PC-9 (cell line): ENCODE measurements at regions not wholly inside any gene's neighbourhood (a gene's known extent, or its start where the extent isn't known, plus 50 kb on each side); places are given as distances from the start of the nearest gene placed in this dataset.

Experiments used
- BruUV-seq: library from RNA; stranded (reverse); fragments of 400-500 nt; replicated peaks from 2 replicates; lab custom pipeline; 2021; lab: Mats Ljungman, UMichigan
- CTCF ChIA-PET: fragments of 300-600 bp; sonication (Branson Sonifier 250); formaldehyde crosslinking; loops from one replicate; lab custom pipeline; 2022; ENCODE audit warnings: antibody characterized with exemption; lab: Charles Lee
- POLR2A ChIA-PET: fragments of 300-600 bp; sonication (Branson Sonifier 250); formaldehyde crosslinking; loops from one replicate; lab custom pipeline; 2022; ENCODE audit warnings: antibody characterized with exemption; ENCODE audit not compliant: unreplicated experiment; lab: Charles Lee
- DNase-seq, 2 experiments: peaks; one replicate each; pipeline versions ENCODE4 v3.0.0 to v3.0.0-alpha.2; 2015 to 2022; ENCODE audit warnings: mixed read lengths in 1 of 2
- H2AFZ ChIP-seq: fragments of 200-600 bp; sonication (generic); 2 replicates; pipeline ENCODE4 v1.8.1; 2017; ENCODE audit warnings: antibody characterized with exemption
- H3F3A ChIP-seq: fragments of 200-600 bp; sonication (generic); 2 replicates; pipeline ENCODE4 v1.8.1; 2017; ENCODE audit warnings: antibody characterized with exemption, mild to moderate bottlenecking, low read depth; ENCODE audit not compliant: insufficient read depth
- H3K27ac ChIP-seq: fragments of 200-600 bp; sonication (generic); 2 replicates; pipeline ENCODE4 v1.6.1; 2016; ENCODE audit warnings: mixed run types
- H3K27me3 ChIP-seq: fragments of 200-600 bp; sonication (generic); 2 replicates; pipeline ENCODE4 v1.6.1; 2016; ENCODE audit warnings: low read depth, mixed run types; ENCODE audit not compliant: insufficient read depth
- H3K36me3 ChIP-seq: fragments of 200-600 bp; sonication (generic); 2 replicates; pipeline ENCODE4 v1.6.1; 2016; ENCODE audit warnings: low read depth, mixed run types
- H3K4me1 ChIP-seq: fragments of 200-600 bp; sonication (generic); replicated peaks from 2 replicates; pipeline ENCODE4 v1.6.1; 2016; ENCODE audit warnings: mixed run types; ENCODE audit not compliant: insufficient read depth
- H3K4me2 ChIP-seq: fragments of 200-600 bp; sonication (generic); 2 replicates; pipeline ENCODE4 v1.6.1; 2017; ENCODE audit warnings: mixed run types
- H3K4me3 ChIP-seq: fragments of 200-600 bp; sonication (generic); 2 replicates; pipeline ENCODE4 v1.6.1; 2016; ENCODE audit warnings: mixed run types
- H3K79me2 ChIP-seq: fragments of 200-600 bp; sonication (generic); 2 replicates; pipeline ENCODE4 v1.6.1; 2017; ENCODE audit warnings: low read depth, mixed run types
- H3K9me2 ChIP-seq: fragments of 200-600 bp; sonication (generic); 2 replicates; pipeline ENCODE4 v1.8.1; 2017; ENCODE audit warnings: mild to moderate bottlenecking; ENCODE audit not compliant: insufficient read depth
- H3K9me3 ChIP-seq: fragments of 200-600 bp; sonication (generic); 2 replicates; pipeline ENCODE4 v1.8.1; 2016; ENCODE audit warnings: low read depth; ENCODE audit not compliant: insufficient read depth
- H4K20me1 ChIP-seq: fragments of 200-600 bp; sonication (generic); 2 replicates; pipeline ENCODE4 v1.8.1; 2017; ENCODE audit not compliant: insufficient read depth
- EZH2 ChIP-seq: fragments of 200-600 bp; sonication (generic); IDR thresholded peaks from 2 replicates; pipeline ENCODE4 v1.8.0; 2017; ENCODE audit warnings: antibody characterized with exemption, low read depth
- intact Hi-C: fragments of 100-400 bp; cut with micrococcal nuclease; formaldehyde crosslinking; loops from one replicate; pipeline ENCODE4 v1.10.0; 2022; ENCODE audit not compliant: unreplicated experiment
- TF ChIP-seq, protein P1 (sequence below): fragments of 200-600 bp; sonication (generic); conservative IDR thresholded peaks from 2 replicates; pipeline ENCODE4 v1.6.1; 2017; ENCODE audit warnings: mixed run types, antibody characterized with exemption, mild to moderate bottlenecking, moderate library complexity

DNA sequence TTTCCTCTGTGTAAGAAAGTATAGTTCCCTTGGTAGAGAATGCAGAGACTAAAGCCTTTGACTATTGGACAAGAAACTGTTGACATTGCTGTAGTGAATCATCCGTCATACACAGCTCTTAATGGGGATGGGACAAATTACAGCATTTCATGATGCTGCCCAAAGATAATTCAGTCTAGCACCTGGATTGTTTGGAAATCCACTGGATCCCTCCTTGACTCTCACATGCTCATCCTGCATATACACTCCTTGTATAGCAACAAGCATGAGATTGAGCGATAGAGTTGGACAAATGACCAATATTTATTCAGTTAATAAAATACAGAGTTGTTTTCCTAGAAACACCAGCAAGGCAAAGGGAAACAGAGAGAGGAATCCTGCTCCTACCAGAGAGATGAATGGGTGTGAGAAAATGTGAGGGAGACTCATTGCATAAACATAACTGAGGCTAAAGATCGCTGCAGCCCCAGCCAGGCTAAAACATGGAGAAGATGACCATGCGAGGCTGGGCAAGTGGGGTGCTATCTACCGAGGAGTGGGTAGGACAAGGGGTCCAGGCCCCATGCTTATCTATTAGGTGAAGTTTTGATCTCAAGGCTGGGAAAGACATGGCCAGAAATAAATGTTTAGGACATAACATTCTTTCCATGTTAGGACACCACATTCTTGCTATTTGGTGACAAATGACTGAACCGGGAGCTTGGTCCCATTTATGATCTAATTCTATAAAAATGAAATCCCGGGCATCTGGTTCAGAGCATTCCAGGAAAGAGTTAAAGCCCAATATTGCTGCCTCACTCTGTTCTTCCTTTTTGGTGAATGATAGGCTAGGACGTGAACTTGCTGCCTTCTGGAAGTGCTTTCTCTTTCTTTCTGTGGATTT is 153.2 kb downstream of the TGFB2 start:
- intact Hi-C loops: loop anchor here (1.0 to 10.0 kb wide), 4 partner anchors 153 to 1067 kb away; partner anchors contain the start of genes LYPLAL1 and TGFB2
- Histone ChIP-seq H3K79me2 (no peaks in the 10 kb centered on the region), H3K9me2 (no peaks in the 10 kb centered on the region), H3K9me3 (peaks cover 25% of the 10 kb centered on the region), H4K20me1 (no peaks in the 10 kb centered on the region), H2AFZ (no peak overlapping the region), H3K27me3 (no peaks in the 10 kb centered on the region), H3K4me3 (no peak overlapping the region; the same call in 1 of the 2 replicates), H3K27ac (peak overlapping the region; percentile 93), H3K4me1 (peaks cover 50% of the 10 kb centered on the region), H3K36me3 (peaks cover 6% of the 10 kb centered on the region; the same call in 1 of the 2 replicates), H3F3A (peaks cover 37% of the 10 kb centered on the region), H3K4me2 (peak overlapping the region; percentile 62)
- CTCF ChIA-PET: interaction anchor here (0.6 kb wide), 1 partner anchor 179 kb away, joined by 8 read pairs; no protein-coding TSS in a partner anchor
- no peak for TF ChIP-seq EZH2
- TF ChIP-seq, protein P1, sequence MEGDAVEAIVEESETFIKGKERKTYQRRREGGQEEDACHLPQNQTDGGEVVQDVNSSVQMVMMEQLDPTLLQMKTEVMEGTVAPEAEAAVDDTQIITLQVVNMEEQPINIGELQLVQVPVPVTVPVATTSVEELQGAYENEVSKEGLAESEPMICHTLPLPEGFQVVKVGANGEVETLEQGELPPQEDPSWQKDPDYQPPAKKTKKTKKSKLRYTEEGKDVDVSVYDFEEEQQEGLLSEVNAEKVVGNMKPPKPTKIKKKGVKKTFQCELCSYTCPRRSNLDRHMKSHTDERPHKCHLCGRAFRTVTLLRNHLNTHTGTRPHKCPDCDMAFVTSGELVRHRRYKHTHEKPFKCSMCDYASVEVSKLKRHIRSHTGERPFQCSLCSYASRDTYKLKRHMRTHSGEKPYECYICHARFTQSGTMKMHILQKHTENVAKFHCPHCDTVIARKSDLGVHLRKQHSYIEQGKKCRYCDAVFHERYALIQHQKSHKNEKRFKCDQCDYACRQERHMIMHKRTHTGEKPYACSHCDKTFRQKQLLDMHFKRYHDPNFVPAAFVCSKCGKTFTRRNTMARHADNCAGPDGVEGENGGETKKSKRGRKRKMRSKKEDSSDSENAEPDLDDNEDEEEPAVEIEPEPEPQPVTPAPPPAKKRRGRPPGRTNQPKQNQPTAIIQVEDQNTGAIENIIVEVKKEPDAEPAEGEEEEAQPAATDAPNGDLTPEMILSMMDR: no peak
- BruUV-seq: TSS peak; percentile 58
- POLR2A ChIA-PET: interaction anchor here (0.6 to 1.9 kb wide), 11 partner anchors 9 to 337 kb away, joined by 4 to 19 read pairs (median 6); partner anchors contain the start of gene TGFB2
- DNase-seq: peak; percentile 31 to 74

DNA sequence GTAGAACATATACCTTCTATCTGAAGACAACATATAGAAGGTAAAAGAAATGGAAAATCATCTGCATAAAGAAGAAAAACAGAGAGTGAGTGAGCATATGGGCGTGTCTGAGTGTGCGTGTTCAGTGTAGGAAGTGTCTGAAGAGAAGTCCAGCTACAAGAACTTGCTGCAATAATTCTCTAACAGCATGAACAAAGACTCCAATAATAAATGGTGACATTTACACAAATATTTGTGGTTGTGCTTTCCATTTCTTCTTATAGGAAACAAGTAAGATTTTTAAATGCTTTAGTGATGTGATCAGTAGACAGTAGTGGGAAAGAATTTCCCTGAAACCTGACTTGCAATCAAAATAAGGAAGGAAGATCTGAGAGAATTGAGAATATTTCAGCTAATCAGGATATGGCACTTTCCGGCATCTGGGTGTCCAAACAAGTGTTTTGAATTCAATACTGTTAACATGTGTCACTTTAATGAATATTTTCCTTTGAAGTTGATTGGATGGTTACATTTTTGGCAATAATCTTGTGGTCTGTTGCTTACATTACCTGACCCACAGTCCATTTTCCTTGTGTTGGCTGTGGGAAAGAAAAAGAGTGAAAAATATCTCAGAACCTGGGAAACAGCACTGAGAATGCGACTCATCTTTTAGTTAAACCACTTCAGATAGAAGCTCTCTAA is 154.0 kb downstream of the TGFB2 start:
- BruUV-seq: TSS peak; percentile 59
- CTCF ChIA-PET: interaction anchor here (0.6 kb wide), 2 partner anchors 18 to 178 kb away, joined by 3 to 8 read pairs; no protein-coding TSS in a partner anchor
- Histone ChIP-seq H3K9me3 (peaks cover 22% of the 10 kb centered on the region), H3K4me2 (peak overlapping the region; percentile 62), H3K36me3 (no peaks in the 10 kb centered on the region), H3K27ac (peak overlapping the region; percentile 93), H3K27me3 (no peaks in the 10 kb centered on the region), H4K20me1 (no peaks in the 10 kb centered on the region), H3F3A (peaks cover 36% of the 10 kb centered on the region), H3K9me2 (no peaks in the 10 kb centered on the region), H2AFZ (no peak overlapping the region), H3K4me3 (no peak overlapping the region; the same call in 1 of the 2 replicates), H3K4me1 (peaks cover 45% of the 10 kb centered on the region), H3K79me2 (no peaks in the 10 kb centered on the region)
- POLR2A ChIA-PET: interaction anchor here (0.5 to 0.9 kb wide), 9 partner anchors 10 to 175 kb away, joined by 3 to 15 read pairs (median 4); partner anchors contain the start of gene TGFB2
- peak; percentile 37 to 99 for DNase-seq
- TF ChIP-seq, protein P1: no peak
- TF ChIP-seq EZH2: no peak
- intact Hi-C loops: loop anchor here (1.0 to 10.0 kb wide), 4 partner anchors 86 to 1066 kb away; partner anchors contain the start of gene LYPLAL1

DNA sequence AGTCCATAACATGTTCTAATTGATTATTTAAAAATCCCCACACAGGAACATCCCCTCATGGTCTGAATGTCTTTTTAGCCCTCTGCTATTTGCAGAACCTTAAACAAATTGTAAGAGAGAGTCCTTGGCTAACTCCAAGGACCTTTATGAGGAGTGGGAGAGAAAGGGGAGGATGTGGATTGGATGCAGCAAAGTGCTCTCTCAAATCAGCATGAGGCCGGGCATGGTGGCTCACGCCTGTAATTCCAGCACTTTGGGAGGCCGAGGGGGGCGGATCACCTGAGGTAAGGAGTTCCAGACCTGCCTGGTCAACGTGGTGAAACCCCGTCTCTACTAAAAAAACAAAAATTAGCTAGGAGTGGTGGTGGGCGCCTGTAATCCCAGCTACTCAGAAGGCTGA is 154.8 kb downstream of the TGFB2 start:
- H3K9me2 ChIP-seq: no peaks in the 10 kb centered on the region
- peak overlapping the region; percentile 93 for H3K27ac ChIP-seq
- no peaks in the 10 kb centered on the region for H4K20me1 ChIP-seq
- POLR2A ChIA-PET: interaction anchor here (0.7 kb wide), 2 partner anchors 22 to 149 kb away, joined by 3 read pairs; no protein-coding TSS in a partner anchor
- peak overlapping the region; percentile 62 for H3K4me2 ChIP-seq
- no TSS peak for BruUV-seq
- CTCF ChIA-PET: interaction anchor here (0.6 kb wide), 1 partner anchor 17 kb away, joined by 3 read pairs; no protein-coding TSS in a partner anchor
- H3F3A ChIP-seq: peaks cover 36% of the 10 kb centered on the region
- no peak for TF ChIP-seq EZH2
- TF ChIP-seq, protein P1: no peak
- DNase-seq: no peak
- intact Hi-C loops: loop anchor here (1.0 to 10.0 kb wide), 4 partner anchors 85 to 1065 kb away; partner anchors contain the start of gene LYPLAL1
- no peak overlapping the region for H3K4me3 ChIP-seq
- peaks cover 45% of the 10 kb centered on the region for H3K4me1 ChIP-seq
- H3K79me2 ChIP-seq: no peaks in the 10 kb centered on the region
- no peak overlapping the region for H2AFZ ChIP-seq
- no peaks in the 10 kb centered on the region for H3K36me3 ChIP-seq
- peaks cover 20% of the 10 kb centered on the region for H3K9me3 ChIP-seq
- H3K27me3 ChIP-seq: no peaks in the 10 kb centered on the region
